GM23338 (cell line): ENCODE measurements at regions not wholly inside any gene's neighbourhood (a gene's known extent, or its start where the extent isn't known, plus 50 kb on each side); places are given as distances from the start of the nearest gene placed in this dataset.
A peak's percentile ranks its signal among the peaks of the same experiment; 100 is the strongest.

ENCODE experiments used
- ATAC-seq: fragments of 200-7000 bp; cut with Tn5 transposase; 3 replicates; pipeline ENCODE4 v1.9.1; 2020
- DNase-seq: peaks from one replicate; pipeline ENCODE4 v3.0.0-alpha.2; 2015; ENCODE audit warnings: low spot score
- H2AFZ ChIP-seq: fragments of 200-600 bp; sonication (generic); 2 replicates; pipeline ENCODE4 v1.8.0; 2016; ENCODE audit warnings: antibody characterized with exemption, mild to moderate bottlenecking, moderate library complexity
- H3F3A ChIP-seq: fragments of 200-600 bp; sonication (generic); replicated peaks from 2 replicates; pipeline ENCODE4 v1.8.0; 2017; ENCODE audit warnings: antibody characterized with exemption, mixed run types, low read depth
- H3K27ac ChIP-seq: fragments of 200-600 bp; sonication (generic); 2 replicates; pipeline ENCODE4 v1.6.1; 2016; ENCODE audit warnings: low read depth
- H3K27me3 ChIP-seq: fragments of 200-600 bp; sonication (generic); 2 replicates; pipeline ENCODE4 v1.8.0; 2016; ENCODE audit warnings: mild to moderate bottlenecking, mixed run types, moderate library complexity; ENCODE audit not compliant: insufficient read depth
- H3K36me3 ChIP-seq: fragments of 200-600 bp; sonication (generic); 2 replicates; pipeline ENCODE4 v1.8.0; 2016; ENCODE audit warnings: mild to moderate bottlenecking; ENCODE audit not compliant: insufficient read depth
- H3K4me1 ChIP-seq: fragments of 200-600 bp; sonication (generic); 2 replicates; pipeline ENCODE4 v1.8.0; 2016; ENCODE audit warnings: mild to moderate bottlenecking, moderate library complexity; ENCODE audit not compliant: insufficient read depth
- H3K4me2 ChIP-seq: fragments of 200-600 bp; sonication (generic); 2 replicates; pipeline ENCODE4 v1.7.1; 2017; ENCODE audit warnings: mixed run types
- H3K4me3 ChIP-seq: fragments of 200-600 bp; sonication (generic); 2 replicates; pipeline ENCODE4 v1.6.1; 2016; ENCODE audit warnings: mixed run types
- H3K79me2 ChIP-seq: fragments of 200-600 bp; sonication (generic); replicated peaks from 2 replicates; pipeline ENCODE4 v1.8.0; 2017; ENCODE audit warnings: mild to moderate bottlenecking; ENCODE audit not compliant: insufficient read depth
- H3K9me2 ChIP-seq: fragments of 200-600 bp; sonication (generic); 2 replicates; pipeline ENCODE4 v1.8.0; 2017; ENCODE audit not compliant: insufficient read depth
- H4K20me1 ChIP-seq: fragments of 200-600 bp; sonication (generic); replicated peaks from 2 replicates; pipeline ENCODE4 v1.8.0; 2017; ENCODE audit warnings: mild to moderate bottlenecking; ENCODE audit not compliant: insufficient read depth
- H3K27ac Mint-ChIP-seq: 2 replicates; pipeline ENCODE4 v1.8.0; 2020; ENCODE audit warnings: inconsistent platforms, mild to moderate bottlenecking, moderate library complexity, mixed read lengths
- H3K27me3 Mint-ChIP-seq: 3 replicates; pipeline ENCODE4 v1.8.0; 2022; ENCODE audit warnings: low read depth, mild to moderate bottlenecking, moderate library complexity, mixed read lengths, inconsistent platforms; ENCODE audit not compliant: insufficient read depth, poor library complexity
- H3K36me3 Mint-ChIP-seq: 3 replicates; pipeline ENCODE4 v1.8.0; 2021; ENCODE audit warnings: low read depth, mild to moderate bottlenecking, inconsistent platforms, moderate library complexity, mixed read lengths
- H3K4me1 Mint-ChIP-seq: 3 replicates; pipeline ENCODE4 v1.8.0; 2020; ENCODE audit warnings: mild to moderate bottlenecking, inconsistent platforms, mixed read lengths
- H3K4me3 Mint-ChIP-seq: 3 replicates; pipeline ENCODE4 v1.8.0; 2021; ENCODE audit warnings: moderate library complexity, mild to moderate bottlenecking, inconsistent platforms, mixed read lengths
- H3K9me3 Mint-ChIP-seq: 3 replicates; pipeline ENCODE4 v1.8.0; 2020; ENCODE audit warnings: moderate library complexity, mild to moderate bottlenecking, inconsistent platforms, mixed read lengths
- CREB1 ChIP-seq: fragments of 250-450 bp; sonication (Bioruptor Pico); IDR thresholded peaks from 2 replicates; pipeline ENCODE4 v1.5.0; 2020; ENCODE audit warnings: low read depth, mild to moderate bottlenecking, moderate library complexity
- CTCF ChIP-seq, 2 experiments: fragments of 200-600 bp in 1 of 2; sonication (generic) in 1 of 2; conservative IDR thresholded peaks; 2 replicates each; pipeline versions ENCODE4 v1.5.1 to v1.6.1; 2016 to 2017; ENCODE audit warnings: antibody characterized with exemption in 2 of 2, low read depth in 2 of 2, mild to moderate bottlenecking in 2 of 2, moderate library complexity in 1 of 2
- ETS1 ChIP-seq: IDR thresholded peaks from 2 replicates; pipeline ENCODE4 v1.6.1; 2016; ENCODE audit warnings: antibody characterized with exemption
- EZH2 ChIP-seq: fragments of 200-600 bp; sonication (generic); IDR thresholded peaks from one replicate; pipeline ENCODE4 v1.8.0; 2017; ENCODE audit warnings: antibody characterized with exemption, mild to moderate bottlenecking, low read depth; ENCODE audit not compliant: unreplicated experiment
- EZH2phosphoT487 ChIP-seq: fragments of 200-600 bp; sonication (generic); IDR thresholded peaks from one replicate; pipeline ENCODE4 v1.8.1; 2018; ENCODE audit warnings: antibody characterized with exemption; ENCODE audit not compliant: unreplicated experiment
- JUNB ChIP-seq: IDR thresholded peaks from one replicate; pipeline ENCODE4 v1.6.1; 2016; ENCODE audit warnings: antibody characterized with exemption; ENCODE audit not compliant: unreplicated experiment
- NANOG ChIP-seq: IDR thresholded peaks from 2 replicates; pipeline ENCODE4 v1.6.1; 2016; ENCODE audit warnings: antibody characterized with exemption, borderline replicate concordance
- POLR2AphosphoS5 ChIP-seq: IDR thresholded peaks from 2 replicates; pipeline ENCODE4 v1.6.1; 2016; ENCODE audit warnings: antibody characterized with exemption, low read depth
- STAT1 ChIP-seq: IDR thresholded peaks from one replicate; pipeline ENCODE4 v1.6.1; 2016; ENCODE audit warnings: antibody characterized with exemption; ENCODE audit not compliant: unreplicated experiment
- ZNF114 ChIP-seq: fragments of 250-450 bp; sonication (Bioruptor Pico); IDR thresholded peaks from 2 replicates; pipeline ENCODE4 v1.5.0; 2020; ENCODE audit warnings: mild to moderate bottlenecking, moderate library complexity
- ZNF331 ChIP-seq: fragments of 250-450 bp; sonication (Bioruptor Pico); IDR thresholded peaks from 2 replicates; pipeline ENCODE4 v1.5.0; 2020; ENCODE audit warnings: low read depth, mild to moderate bottlenecking, moderate library complexity
- TF ChIP-seq, protein P1 (sequence below): IDR thresholded peaks from one replicate; pipeline ENCODE4 v1.6.1; 2018; ENCODE audit warnings: antibody characterized with exemption; ENCODE audit not compliant: unreplicated experiment

GRCh38 chr11:13189561-13190426 lies 87.8 kb upstream of the BMAL1 start (continued):
- TF ChIP-seq, protein P1, sequence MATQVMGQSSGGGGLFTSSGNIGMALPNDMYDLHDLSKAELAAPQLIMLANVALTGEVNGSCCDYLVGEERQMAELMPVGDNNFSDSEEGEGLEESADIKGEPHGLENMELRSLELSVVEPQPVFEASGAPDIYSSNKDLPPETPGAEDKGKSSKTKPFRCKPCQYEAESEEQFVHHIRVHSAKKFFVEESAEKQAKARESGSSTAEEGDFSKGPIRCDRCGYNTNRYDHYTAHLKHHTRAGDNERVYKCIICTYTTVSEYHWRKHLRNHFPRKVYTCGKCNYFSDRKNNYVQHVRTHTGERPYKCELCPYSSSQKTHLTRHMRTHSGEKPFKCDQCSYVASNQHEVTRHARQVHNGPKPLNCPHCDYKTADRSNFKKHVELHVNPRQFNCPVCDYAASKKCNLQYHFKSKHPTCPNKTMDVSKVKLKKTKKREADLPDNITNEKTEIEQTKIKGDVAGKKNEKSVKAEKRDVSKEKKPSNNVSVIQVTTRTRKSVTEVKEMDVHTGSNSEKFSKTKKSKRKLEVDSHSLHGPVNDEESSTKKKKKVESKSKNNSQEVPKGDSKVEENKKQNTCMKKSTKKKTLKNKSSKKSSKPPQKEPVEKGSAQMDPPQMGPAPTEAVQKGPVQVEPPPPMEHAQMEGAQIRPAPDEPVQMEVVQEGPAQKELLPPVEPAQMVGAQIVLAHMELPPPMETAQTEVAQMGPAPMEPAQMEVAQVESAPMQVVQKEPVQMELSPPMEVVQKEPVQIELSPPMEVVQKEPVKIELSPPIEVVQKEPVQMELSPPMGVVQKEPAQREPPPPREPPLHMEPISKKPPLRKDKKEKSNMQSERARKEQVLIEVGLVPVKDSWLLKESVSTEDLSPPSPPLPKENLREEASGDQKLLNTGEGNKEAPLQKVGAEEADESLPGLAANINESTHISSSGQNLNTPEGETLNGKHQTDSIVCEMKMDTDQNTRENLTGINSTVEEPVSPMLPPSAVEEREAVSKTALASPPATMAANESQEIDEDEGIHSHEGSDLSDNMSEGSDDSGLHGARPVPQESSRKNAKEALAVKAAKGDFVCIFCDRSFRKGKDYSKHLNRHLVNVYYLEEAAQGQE = no peak
- no peak for TF ChIP-seq STAT1
- no peak for TF ChIP-seq JUNB
- no peak for TF ChIP-seq NANOG
- no peak for TF ChIP-seq ZNF114 (CRISPR knock-in tag)
- no peak for TF ChIP-seq ZNF331
- TF ChIP-seq ETS1 = no peak
- no peak for TF ChIP-seq EZH2phosphoT487
- no peak for TF ChIP-seq CREB1

DNA sequence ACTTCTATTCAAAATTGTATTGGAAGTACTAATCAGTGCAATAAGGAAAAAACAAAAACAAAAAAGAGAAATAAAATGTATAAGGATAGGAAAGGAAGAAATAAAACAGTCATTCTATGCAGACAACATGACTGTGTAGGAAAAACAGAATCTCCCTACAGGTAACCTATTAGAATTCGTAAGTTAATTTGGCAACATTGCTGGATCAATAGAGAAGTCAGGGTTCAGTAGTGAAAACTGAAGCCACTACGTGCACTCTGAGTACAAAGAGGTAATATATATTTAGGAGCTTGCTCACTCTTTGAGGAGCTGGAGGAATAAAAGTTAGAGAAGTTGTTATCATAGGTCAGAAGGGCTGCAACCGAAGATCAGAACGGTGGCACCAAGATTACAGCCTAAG lies 84.0 kb upstream of the BMAL1 start:
- Mint-ChIP-seq H3K4me3 (no peak overlapping the region), H3K27me3 (peaks cover 6% of the 10 kb centered on the region), H3K27ac (no peak overlapping the region), H3K36me3 (peaks cover 17% of the 10 kb centered on the region), H3K9me3 (peaks cover 32% of the 10 kb centered on the region), H3K4me1 (no peaks in the 10 kb centered on the region)
- no peaks in the 10 kb centered on the region for H3F3A ChIP-seq
- peak overlapping the region; percentile 68; the same call in 1 of the 2 replicates for H2AFZ ChIP-seq
- H3K9me2 ChIP-seq = no peaks in the 10 kb centered on the region
- H3K79me2 ChIP-seq = no peaks in the 10 kb centered on the region
- no peak overlapping the region for H3K4me2 ChIP-seq
- H3K4me1 ChIP-seq = no peaks in the 10 kb centered on the region
- no peak overlapping the region for H3K4me3 ChIP-seq
- H3K27me3 ChIP-seq = no peaks in the 10 kb centered on the region
- DNase-seq = no peak
- no peak overlapping the region for H3K27ac ChIP-seq
- ATAC-seq = no peak
- H4K20me1 ChIP-seq = no peaks in the 10 kb centered on the region
- no peaks in the 10 kb centered on the region for H3K36me3 ChIP-seq
- TF ChIP-seq, protein P1 = no peak
- no peak for TF ChIP-seq STAT1
- no peak for TF ChIP-seq POLR2AphosphoS5
- no peak for TF ChIP-seq EZH2phosphoT487
- no peak for TF ChIP-seq ZNF114 (CRISPR knock-in tag)
- TF ChIP-seq CTCF (conservative IDR thresholded peaks at IDR 0.05; ENCODE audit: low read depth in 2 of 2) = no peak
- no peak for TF ChIP-seq EZH2
- no peak for TF ChIP-seq NANOG
- TF ChIP-seq ETS1 = no peak
- TF ChIP-seq ZNF331 = no peak
